ENCODE measurements at regions not wholly inside any gene's neighbourhood (a gene's known extent, or its start where the extent isn't known, plus 50 kb on each side); places are given as distances from the start of the nearest gene placed in this dataset.

GRCh38 chrX:104469771-104470170 is 96.2 kb upstream of the IL1RAPL2 start:
- no peak for TF ChIP-seq CTCF (IDR thresholded peaks at IDR 0.05)
- TF ChIP-seq POLR2AphosphoS5 (IDR thresholded peaks at IDR 0.05; ENCODE audit: low read depth, low read length) = no peak
- TF ChIP-seq REST (IDR thresholded peaks at IDR 0.05; ENCODE audit: insufficient read depth in 1 of 2, low read depth in 2 of 2, low read length in 1 of 2) = no peak
- no peak for TF ChIP-seq TCF7L2 (IDR thresholded peaks at IDR 0.05; ENCODE audit: low read depth, low read length)

Measured in Panc1 (cell line).